ENCODE measurements at regions not wholly inside any gene's neighbourhood (a gene's known extent, or its start where the extent isn't known, plus 50 kb on each side); places are given as distances from the start of the nearest gene placed in this dataset.
A peak's percentile ranks its signal among the peaks of the same experiment; 100 is the strongest.

DNA sequence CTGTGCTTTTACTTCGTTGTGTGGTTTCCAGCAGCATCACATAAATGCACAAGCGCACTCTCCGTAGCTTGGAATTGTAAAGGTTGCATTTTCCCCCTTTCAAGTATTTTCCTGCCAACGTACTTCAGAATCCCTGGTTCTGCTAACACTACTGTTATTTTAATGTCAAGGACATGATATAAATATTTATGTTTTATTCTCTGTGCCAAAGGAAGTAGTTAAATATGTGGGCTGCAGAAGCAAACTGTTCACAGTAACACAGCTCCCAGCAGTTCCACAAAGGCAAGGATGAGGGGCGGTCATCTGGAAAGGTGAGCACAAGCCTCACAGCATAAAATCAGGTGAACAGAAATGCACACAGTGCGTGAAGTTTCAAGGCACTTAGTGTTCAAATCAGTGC lies 85.3 kb upstream of the PDE10A start:
- DNase-seq: peak in 2 of 3 donors; percentile 40 to 46
- Histone ChIP-seq H3K9me3 (ENCODE audit: control insufficient read depth in 4 of 4, insufficient read depth in 3 of 4, low read length in 3 of 4) (peaks cover 0 to 3% (median 1%) of the 10 kb centered on the region in 4 donors), H3K27me3 (ENCODE audit: control insufficient read depth in 3 of 3, insufficient read depth in 3 of 3, low read length in 2 of 3) (no peaks in the 10 kb centered on the region), H3K27ac (ENCODE audit: low read depth in 1 of 2, low read length in 1 of 2) (no peak overlapping the region), H3K36me3 (ENCODE audit: control insufficient read depth in 4 of 4, insufficient read depth in 4 of 4, low read length in 4 of 4) (no peaks in the 10 kb centered on the region), H3K9ac (ENCODE audit: insufficient read depth in 1 of 2, low read length in 2 of 2) (no peak overlapping the region), H3K4me1 (ENCODE audit: control insufficient read depth in 5 of 5, insufficient read depth in 5 of 5, low read length in 5 of 5) (peaks cover 0 to 13% (median 0%) of the 10 kb centered on the region in 5 donors), H3K4me3 (no peak overlapping the region)
- ATAC-seq (ENCODE audit: insufficient read depth, low FRiP score): no peak
- TF ChIP-seq, protein P1, sequence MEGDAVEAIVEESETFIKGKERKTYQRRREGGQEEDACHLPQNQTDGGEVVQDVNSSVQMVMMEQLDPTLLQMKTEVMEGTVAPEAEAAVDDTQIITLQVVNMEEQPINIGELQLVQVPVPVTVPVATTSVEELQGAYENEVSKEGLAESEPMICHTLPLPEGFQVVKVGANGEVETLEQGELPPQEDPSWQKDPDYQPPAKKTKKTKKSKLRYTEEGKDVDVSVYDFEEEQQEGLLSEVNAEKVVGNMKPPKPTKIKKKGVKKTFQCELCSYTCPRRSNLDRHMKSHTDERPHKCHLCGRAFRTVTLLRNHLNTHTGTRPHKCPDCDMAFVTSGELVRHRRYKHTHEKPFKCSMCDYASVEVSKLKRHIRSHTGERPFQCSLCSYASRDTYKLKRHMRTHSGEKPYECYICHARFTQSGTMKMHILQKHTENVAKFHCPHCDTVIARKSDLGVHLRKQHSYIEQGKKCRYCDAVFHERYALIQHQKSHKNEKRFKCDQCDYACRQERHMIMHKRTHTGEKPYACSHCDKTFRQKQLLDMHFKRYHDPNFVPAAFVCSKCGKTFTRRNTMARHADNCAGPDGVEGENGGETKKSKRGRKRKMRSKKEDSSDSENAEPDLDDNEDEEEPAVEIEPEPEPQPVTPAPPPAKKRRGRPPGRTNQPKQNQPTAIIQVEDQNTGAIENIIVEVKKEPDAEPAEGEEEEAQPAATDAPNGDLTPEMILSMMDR (IDR thresholded peaks at IDR 0.05; ENCODE audit: control extremely low read depth, extremely low read depth): no peak
- 62 to 73% methylated on average over 6 of the region's 6 CpGs for WGBS, 2 donors

DNA sequence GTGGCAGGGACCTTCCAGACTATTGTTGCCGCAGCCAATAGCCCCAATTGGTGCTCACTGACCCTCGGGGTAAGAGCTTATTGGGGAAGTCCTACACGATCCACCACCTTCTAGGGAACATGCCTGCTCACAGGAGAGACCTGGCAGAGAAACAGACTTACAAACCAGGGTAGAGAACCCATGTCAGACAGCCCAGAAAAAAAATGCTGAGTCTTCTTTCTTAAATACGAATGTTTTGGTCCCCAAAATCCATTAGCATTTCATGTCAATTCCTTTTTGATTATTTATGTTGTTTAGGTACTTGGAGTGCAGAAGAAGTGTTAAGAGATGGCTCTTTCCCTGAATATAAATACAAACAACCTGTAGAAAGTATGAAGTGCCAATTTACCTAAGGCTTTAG lies 84.9 kb upstream of the PDE10A start:
- DNase-seq (no peak), ATAC-seq (ENCODE audit: insufficient read depth, low FRiP score) (no peak)
- H3K9me3 ChIP-seq (ENCODE audit: control insufficient read depth in 4 of 4, insufficient read depth in 3 of 4, low read length in 3 of 4): peaks cover 0 to 3% (median 1%) of the 10 kb centered on the region in 4 donors
- 66 to 84% methylated on average over 4 of the region's 4 CpGs for WGBS, 2 donors
- no peak overlapping the region for H3K27ac ChIP-seq (ENCODE audit: low read depth in 1 of 2, low read length in 1 of 2)
- no peak overlapping the region for H3K4me3 ChIP-seq
- H3K36me3 ChIP-seq (ENCODE audit: control insufficient read depth in 4 of 4, insufficient read depth in 4 of 4, low read length in 4 of 4): no peaks in the 10 kb centered on the region
- H3K9ac ChIP-seq (ENCODE audit: insufficient read depth in 1 of 2, low read length in 2 of 2): no peak overlapping the region
- H3K27me3 ChIP-seq (ENCODE audit: control insufficient read depth in 3 of 3, insufficient read depth in 3 of 3, low read length in 2 of 3): no peaks in the 10 kb centered on the region
- TF ChIP-seq, protein P1 (IDR thresholded peaks at IDR 0.05; ENCODE audit: control extremely low read depth, extremely low read depth): no peak
- H3K4me1 ChIP-seq (ENCODE audit: control insufficient read depth in 5 of 5, insufficient read depth in 5 of 5, low read length in 5 of 5): peaks cover 0 to 13% (median 0%) of the 10 kb centered on the region in 5 donors

DNA sequence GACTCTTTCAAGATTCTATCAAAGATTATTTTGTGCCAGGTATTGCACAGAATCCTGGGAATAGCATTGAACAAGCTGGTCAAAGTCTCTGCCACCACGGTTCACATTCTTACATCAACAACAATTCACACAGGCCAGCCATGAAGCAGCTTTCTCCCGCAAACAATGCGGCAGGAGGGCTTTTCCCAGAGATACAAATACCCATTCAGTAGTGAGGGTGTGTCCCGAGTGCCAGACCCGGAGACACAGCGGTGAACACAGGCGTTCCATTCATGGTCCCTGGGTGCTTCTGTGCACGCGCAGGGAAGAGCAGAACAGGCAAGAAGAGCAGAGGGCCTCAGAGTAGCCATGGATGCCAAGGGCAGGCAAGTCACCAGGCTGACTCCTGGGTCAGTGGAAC lies 83.3 kb upstream of the PDE10A start:
- Histone ChIP-seq H3K9ac (ENCODE audit: insufficient read depth in 1 of 2, low read length in 2 of 2) (no peak overlapping the region), H3K36me3 (ENCODE audit: control insufficient read depth in 4 of 4, insufficient read depth in 4 of 4, low read length in 4 of 4) (no peaks in the 10 kb centered on the region), H3K27ac (ENCODE audit: low read depth in 1 of 2, low read length in 1 of 2) (no peak overlapping the region), H3K27me3 (ENCODE audit: control insufficient read depth in 3 of 3, insufficient read depth in 3 of 3, low read length in 2 of 3) (peaks cover 0 to 4% (median 0%) of the 10 kb centered on the region in 3 donors), H3K4me3 (no peak overlapping the region), H3K9me3 (ENCODE audit: control insufficient read depth in 4 of 4, insufficient read depth in 3 of 4, low read length in 3 of 4) (peaks cover 0 to 3% (median 1%) of the 10 kb centered on the region in 4 donors), H3K4me1 (ENCODE audit: control insufficient read depth in 5 of 5, insufficient read depth in 5 of 5, low read length in 5 of 5) (peaks cover 0 to 13% (median 0%) of the 10 kb centered on the region in 5 donors)
- DNase-seq (no peak), ATAC-seq (ENCODE audit: insufficient read depth, low FRiP score) (no peak)
- 79 to 84% methylated on average over 9 of the region's 9 CpGs for WGBS, 2 donors
- TF ChIP-seq, protein P1 (IDR thresholded peaks at IDR 0.05; ENCODE audit: control extremely low read depth, extremely low read depth): no peak

DNA sequence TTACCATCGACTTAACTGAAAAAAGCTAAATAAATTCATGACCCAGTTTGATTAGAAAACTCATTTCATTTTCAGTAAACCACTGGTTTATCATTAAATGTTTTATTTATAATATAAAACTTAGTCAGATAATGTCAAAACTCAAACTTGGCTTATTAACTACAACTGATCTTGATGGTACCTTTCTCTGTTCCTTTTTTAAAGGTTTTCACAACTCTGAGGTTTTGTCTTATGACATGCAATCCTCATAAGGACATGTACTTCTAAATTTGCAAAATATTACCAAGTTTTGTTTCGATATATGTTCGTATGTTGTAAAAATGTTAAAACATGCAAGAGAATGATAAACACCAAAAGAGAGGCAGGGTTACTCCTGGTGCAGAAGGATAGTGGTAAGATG lies 82.5 kb upstream of the PDE10A start:
- ATAC-seq (ENCODE audit: insufficient read depth, low FRiP score): no peak
- Histone ChIP-seq H3K9ac (ENCODE audit: insufficient read depth in 1 of 2, low read length in 2 of 2) (no peak overlapping the region), H3K27me3 (ENCODE audit: control insufficient read depth in 3 of 3, insufficient read depth in 3 of 3, low read length in 2 of 3) (peaks cover 0 to 4% (median 0%) of the 10 kb centered on the region in 3 donors), H3K4me3 (no peak overlapping the region), H3K36me3 (ENCODE audit: control insufficient read depth in 4 of 4, insufficient read depth in 4 of 4, low read length in 4 of 4) (no peaks in the 10 kb centered on the region), H3K27ac (ENCODE audit: low read depth in 1 of 2, low read length in 1 of 2) (no peak overlapping the region), H3K4me1 (ENCODE audit: control insufficient read depth in 5 of 5, insufficient read depth in 5 of 5, low read length in 5 of 5) (peaks cover 0 to 13% (median 0%) of the 10 kb centered on the region in 5 donors), H3K9me3 (ENCODE audit: control insufficient read depth in 4 of 4, insufficient read depth in 3 of 4, low read length in 3 of 4) (peaks cover 0 to 3% (median 0%) of the 10 kb centered on the region in 4 donors)
- no peak for DNase-seq
- 78 to 86% methylated on average over 3 of the region's 3 CpGs for WGBS, 2 donors
- TF ChIP-seq, protein P1 (IDR thresholded peaks at IDR 0.05; ENCODE audit: control extremely low read depth, extremely low read depth): no peak
